HG03439 (cell line): ENCODE measurements at regions not wholly inside any gene's neighbourhood (a gene's known extent, or its start where the extent isn't known, plus 50 kb on each side); places are given as distances from the start of the nearest gene placed in this dataset.

Experiments
- ATAC-seq: cut with Tn5 transposase; IDR thresholded peaks from one replicate; pipeline ENCODE4 v1.9.1; 2021; ENCODE audit warnings: mild to moderate bottlenecking, moderate library complexity; ENCODE audit not compliant: unreplicated experiment

- ATAC-seq, result no peak
Observed at GRCh38 chr9:129403779-129404620, 216.9 kb downstream of the C9orf50 start.

GRCh38 chr9:129402931-129403778 is 217.7 kb downstream of the C9orf50 start:
- ATAC-seq, result no peak

- ATAC-seq, result no peak
Observed at GRCh38 chr9:129402371-129402739, 218.5 kb downstream of the C9orf50 start.

DNA sequence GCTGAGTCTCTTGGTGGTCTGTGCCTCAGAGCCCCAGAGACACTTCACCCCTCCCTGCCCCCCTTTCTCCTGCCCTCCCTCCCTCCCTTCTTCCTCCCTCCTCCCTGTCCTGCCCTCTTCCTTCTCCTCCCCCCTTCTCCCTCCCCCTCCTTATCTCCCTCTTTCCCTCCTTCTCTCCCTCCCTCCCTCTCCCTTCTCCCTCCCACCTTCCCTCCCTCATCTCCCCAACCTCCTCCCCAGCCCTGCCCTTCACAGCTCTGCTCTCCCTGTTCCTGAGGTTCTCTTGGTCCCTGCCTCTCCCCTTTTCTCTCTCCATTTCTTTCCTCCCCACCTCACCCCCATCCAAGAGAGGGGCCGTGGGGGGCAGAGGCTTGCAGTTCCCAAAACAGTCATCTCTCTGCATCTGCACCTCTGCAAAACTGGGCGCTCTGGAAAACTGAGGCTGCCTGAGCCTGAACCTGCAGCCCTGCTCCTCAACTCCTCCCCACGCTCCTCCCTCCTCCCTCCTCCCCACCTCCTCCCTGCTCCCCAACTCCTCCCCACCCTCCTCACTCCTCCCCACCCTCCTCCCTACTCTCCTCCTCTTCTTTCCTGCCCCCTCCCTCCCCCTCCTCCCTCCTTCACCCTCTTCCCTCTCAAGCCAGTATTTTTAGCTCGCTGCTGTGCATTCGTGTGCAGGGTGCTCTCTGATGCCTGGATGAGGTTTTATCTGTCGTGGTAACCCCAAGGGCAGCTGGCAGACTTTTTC is 219.1 kb downstream of the C9orf50 start:
- no peak for ATAC-seq

- no peak for ATAC-seq
Observed at GRCh38 chr9:129400971-129401622, 219.8 kb downstream of the C9orf50 start.

- ATAC-seq, result no peak
Observed at GRCh38 chr9:129400001-129400970, 220.6 kb downstream of the C9orf50 start.

DNA sequence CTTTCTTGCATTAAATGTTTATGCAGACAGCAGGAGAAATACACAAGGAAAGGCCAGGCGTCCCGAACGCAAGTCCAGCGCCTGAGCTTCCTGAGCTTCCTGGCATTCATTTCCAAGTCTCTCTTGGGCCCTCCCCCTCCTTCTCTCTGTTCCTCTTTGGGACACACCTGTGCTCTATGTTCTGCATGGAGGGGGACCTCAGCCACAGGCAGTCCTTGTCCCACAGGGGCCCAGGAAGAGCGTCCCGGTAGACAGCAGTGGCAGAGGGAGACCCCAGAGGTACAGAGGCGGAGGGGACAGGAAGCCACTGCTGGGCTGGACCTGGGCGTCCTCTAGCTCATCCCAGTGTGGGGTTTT is 221.3 kb downstream of the C9orf50 start:
- ATAC-seq, result no peak

GRCh38 chr9:129398961-129399633 is 221.0 kb upstream of the IER5L start:
- ATAC-seq, result no peak

- ATAC-seq, result no peak
Observed at GRCh38 chr9:129398101-129398960, 220.3 kb upstream of the IER5L start.

DNA sequence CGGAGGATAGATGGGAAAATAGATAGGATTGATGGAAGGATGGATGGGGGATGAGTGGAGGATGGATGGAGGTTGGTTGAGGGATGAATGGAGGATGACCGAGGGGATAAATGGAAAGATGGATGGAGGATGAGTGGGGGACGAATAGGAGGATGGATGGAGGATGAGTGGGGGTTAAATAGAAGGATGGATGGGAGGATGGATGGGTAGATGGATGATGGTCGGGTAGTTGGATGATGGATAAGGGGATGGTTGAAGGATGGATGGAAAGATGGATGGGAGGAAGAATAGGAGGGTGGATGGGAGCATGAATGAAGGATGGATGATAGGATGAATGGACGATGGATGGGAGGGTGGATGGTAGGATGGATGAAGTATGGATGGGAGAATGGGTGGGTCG is 219.3 kb upstream of the IER5L start:
- no peak for ATAC-seq

- no peak for ATAC-seq
Observed at GRCh38 chr9:129396365-129396708, 218.3 kb upstream of the IER5L start.

DNA sequence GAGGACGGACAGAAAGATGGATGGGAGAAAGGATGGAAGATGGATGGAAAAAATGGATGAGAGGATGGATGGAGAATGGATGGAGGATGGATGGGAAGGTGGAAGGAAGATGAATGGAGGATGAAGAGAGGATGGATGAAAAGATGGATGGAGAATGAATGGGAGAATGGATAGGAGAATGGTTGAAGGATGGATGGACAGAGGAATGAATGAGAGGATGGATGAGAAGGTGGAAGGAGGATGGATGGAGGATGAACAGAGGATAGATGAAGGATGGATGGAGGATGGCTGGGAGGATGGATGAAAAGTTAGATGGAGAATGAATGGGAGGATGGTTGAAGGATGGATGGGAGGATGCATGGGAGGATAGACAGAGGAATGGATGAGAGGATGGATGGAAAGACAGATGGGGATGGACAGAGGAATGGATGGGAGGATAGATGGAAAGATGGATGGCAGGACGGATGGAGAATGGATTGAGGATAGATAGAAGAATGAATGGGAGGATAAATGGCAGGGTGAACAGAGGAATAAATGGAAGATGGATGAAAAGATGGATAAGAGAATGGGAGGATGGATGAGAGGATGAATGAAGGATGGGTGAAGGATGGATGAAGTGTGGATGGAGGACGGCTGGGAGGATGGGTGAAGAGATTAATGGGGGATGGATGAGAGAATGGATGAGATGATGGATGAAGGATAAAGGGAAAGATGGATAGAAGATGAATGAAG is 217.7 kb upstream of the IER5L start:
- no peak for ATAC-seq

GRCh38 chr9:129394886-129395279 is 216.8 kb upstream of the IER5L start:
- no peak for ATAC-seq

DNA sequence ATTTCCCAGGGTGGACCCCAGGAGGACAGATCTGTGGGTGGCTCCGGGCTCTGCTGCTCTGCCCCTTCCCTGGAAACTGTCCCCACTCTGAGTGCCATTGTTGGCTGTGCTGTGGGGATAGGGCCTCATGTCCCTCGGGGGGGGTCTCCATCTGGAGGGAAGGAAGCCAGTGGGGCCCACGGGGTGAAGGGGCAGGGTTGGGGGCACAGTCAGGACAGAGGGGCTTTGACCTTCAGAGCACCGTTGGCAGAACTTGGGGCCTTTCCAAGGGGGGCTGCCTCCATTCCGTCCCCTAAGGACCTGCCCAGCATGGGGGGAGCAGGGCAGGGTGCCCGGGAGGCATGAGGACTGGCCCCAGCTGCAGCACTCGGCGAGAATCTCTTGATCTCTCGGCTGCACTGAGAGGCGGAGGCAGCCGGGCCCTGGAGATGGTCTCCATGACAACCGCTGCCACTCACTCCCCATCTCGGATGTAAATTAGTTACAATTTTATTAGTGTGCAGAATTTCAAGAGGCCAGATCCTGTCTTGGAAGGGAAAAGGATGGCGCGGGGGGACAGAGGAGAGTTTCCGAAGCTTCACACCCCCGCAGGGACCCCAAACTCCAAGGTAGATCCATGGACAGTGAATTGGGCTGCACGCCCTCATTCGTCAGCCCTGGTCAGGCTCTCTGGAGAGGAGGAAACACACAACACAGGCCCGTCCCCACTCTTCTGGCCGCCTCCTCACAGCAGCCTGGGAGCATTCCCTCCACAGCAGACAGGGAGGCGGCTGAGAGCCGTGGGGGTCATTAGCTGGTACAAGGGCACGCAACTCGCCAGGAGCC is 216.2 kb upstream of the IER5L start:
- ATAC-seq, result no peak

DNA sequence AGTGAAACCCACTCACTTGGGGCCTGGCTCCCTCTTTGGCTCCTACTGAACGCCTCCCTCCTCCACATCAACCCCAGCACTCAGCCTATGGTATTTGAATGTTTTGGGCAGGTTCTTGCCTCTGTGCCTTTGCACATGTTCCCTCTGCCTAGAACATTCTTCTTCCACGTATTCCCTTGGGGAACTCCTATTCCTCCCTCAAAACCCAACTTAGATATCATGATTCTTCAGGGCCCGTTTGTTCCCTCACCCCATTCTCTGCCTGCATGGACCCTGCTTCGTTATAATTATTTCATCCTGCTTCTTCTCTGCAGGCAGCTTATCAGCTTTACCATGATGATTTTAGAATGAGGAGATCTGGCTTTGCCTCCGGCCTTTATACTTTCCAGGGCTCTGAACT is 215.0 kb upstream of the IER5L start:
- no peak for ATAC-seq

GRCh38 chr9:129392093-129392541 is 214.1 kb upstream of the IER5L start:
- ATAC-seq, result no peak

DNA sequence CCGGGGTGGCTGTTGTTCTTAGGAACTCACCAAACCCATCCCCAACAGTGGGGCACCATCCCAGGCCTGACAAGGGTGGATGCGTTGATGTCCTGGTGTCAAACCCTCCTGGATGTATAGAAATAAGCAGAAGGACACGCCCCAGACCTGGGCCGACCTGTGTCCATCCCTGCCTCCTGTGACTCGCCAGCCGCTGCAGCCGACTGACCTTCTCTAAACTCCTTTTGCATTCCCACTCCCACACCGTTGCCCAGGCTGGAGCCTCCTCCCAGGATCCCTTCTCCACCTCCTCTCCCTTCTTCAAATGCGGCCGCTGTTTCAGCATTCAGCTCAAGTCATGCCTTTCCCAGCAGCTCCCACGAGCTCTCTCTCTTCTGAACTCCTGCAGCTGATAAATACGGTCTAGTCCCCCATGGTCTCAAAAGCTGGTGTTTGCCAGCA is 213.2 kb upstream of the IER5L start:
- no peak for ATAC-seq
